ENCODE measurements at regions not wholly inside any gene's neighbourhood (a gene's known extent, or its start where the extent isn't known, plus 50 kb on each side); places are given as distances from the start of the nearest gene placed in this dataset.
"Not testable (repeated sequence)": the region's sequence is repeated elsewhere in the genome, so short reads cannot be mapped to it uniquely, and the experiment has no call there.

- no peak for DNase-seq (ENCODE audit: extremely low read depth in 1 of 11, low read depth in 9 of 11, low spot score in 4 of 11)
These were observed 98.7 kb upstream of the SGK1 start for GRCh38 chr6:134416418-134417154.

GRCh38 chr6:134415656-134416055 is 97.7 kb upstream of the SGK1 start:
- DNase-seq (ENCODE audit: extremely low read depth in 1 of 11, low read depth in 9 of 11, low spot score in 4 of 11), result no peak

- no peak for DNase-seq (ENCODE audit: extremely low read depth in 1 of 11, low read depth in 9 of 11, low spot score in 4 of 11)
These were observed 97.3 kb upstream of the SGK1 start for GRCh38 chr6:134415194-134415593.

- no peak for DNase-seq (ENCODE audit: extremely low read depth in 1 of 11, low read depth in 9 of 11, low spot score in 4 of 11)
These were observed 96.9 kb upstream of the SGK1 start for GRCh38 chr6:134414793-134415192.

GRCh38 chr6:134413241-134413643 is 95.3 kb upstream of the SGK1 start:
- DNase-seq (ENCODE audit: extremely low read depth in 1 of 11, low read depth in 9 of 11, low spot score in 4 of 11), result no peak

- DNase-seq (ENCODE audit: extremely low read depth in 1 of 11, low read depth in 9 of 11, low spot score in 4 of 11), result no peak
These were observed 92.6 kb upstream of the SGK1 start for GRCh38 chr6:134410541-134410940.

GRCh38 chr6:134407791-134408190 is 89.9 kb upstream of the SGK1 start:
- DNase-seq (ENCODE audit: extremely low read depth in 1 of 11, low read depth in 9 of 11, low spot score in 4 of 11), result no peak

GRCh38 chr6:134406311-134406710 is 88.4 kb upstream of the SGK1 start:
- DNase-seq (ENCODE audit: extremely low read depth in 1 of 11, low read depth in 9 of 11, low spot score in 4 of 11), result no peak

- DNase-seq (ENCODE audit: extremely low read depth in 1 of 11, low read depth in 9 of 11, low spot score in 4 of 11), result no peak
These were observed 87.6 kb upstream of the SGK1 start for GRCh38 chr6:134405386-134406087.

- not testable (repeated sequence) for DNase-seq (ENCODE audit: extremely low read depth in 1 of 11, low read depth in 9 of 11, low spot score in 4 of 11)
These were observed 85.4 kb upstream of the SGK1 start for GRCh38 chr6:134403312-134403711.

GRCh38 chr6:134402372-134402984 is 84.6 kb upstream of the SGK1 start:
- no peak for DNase-seq (ENCODE audit: extremely low read depth in 1 of 11, low read depth in 9 of 11, low spot score in 4 of 11)

- no peak for DNase-seq (ENCODE audit: extremely low read depth in 1 of 11, low read depth in 9 of 11, low spot score in 4 of 11)
These were observed 83.0 kb upstream of the SGK1 start for GRCh38 chr6:134400941-134401340.

GRCh38 chr6:134398453-134398852 is 80.5 kb upstream of the SGK1 start:
- DNase-seq (ENCODE audit: extremely low read depth in 1 of 11, low read depth in 9 of 11, low spot score in 4 of 11), result no peak

GRCh38 chr6:134397676-134398075 is 79.8 kb upstream of the SGK1 start:
- no peak for DNase-seq (ENCODE audit: extremely low read depth in 1 of 11, low read depth in 9 of 11, low spot score in 4 of 11)

GRCh38 chr6:134394905-134395304 is 77.0 kb upstream of the SGK1 start:
- DNase-seq (ENCODE audit: extremely low read depth in 1 of 11, low read depth in 9 of 11, low spot score in 4 of 11), result no peak

- DNase-seq (ENCODE audit: extremely low read depth in 1 of 11, low read depth in 9 of 11, low spot score in 4 of 11), result no peak
These were observed 76.3 kb upstream of the SGK1 start for GRCh38 chr6:134394208-134394607.

GRCh38 chr6:134391205-134391604 is 73.3 kb upstream of the SGK1 start:
- no peak for DNase-seq (ENCODE audit: extremely low read depth in 1 of 11, low read depth in 9 of 11, low spot score in 4 of 11)

GRCh38 chr6:134389658-134390057 is 71.7 kb upstream of the SGK1 start:
- DNase-seq (ENCODE audit: extremely low read depth in 1 of 11, low read depth in 9 of 11, low spot score in 4 of 11), result no peak

GRCh38 chr6:134389129-134389528 is 71.2 kb upstream of the SGK1 start:
- no peak for DNase-seq (ENCODE audit: extremely low read depth in 1 of 11, low read depth in 9 of 11, low spot score in 4 of 11)

GRCh38 chr6:134386482-134386881 is 68.6 kb upstream of the SGK1 start:
- DNase-seq (ENCODE audit: extremely low read depth in 1 of 11, low read depth in 9 of 11, low spot score in 4 of 11), result not testable (repeated sequence)

Data from renal cortex interstitium (tissue), 11 donors.